Upper lobe of right lung (tissue), 1 donor: ENCODE measurements at regions not wholly inside any gene's neighbourhood (a gene's known extent, or its start where the extent isn't known, plus 50 kb on each side); places are given as distances from the start of the nearest gene placed in this dataset.

Experiments used
- ATAC-seq: fragments of 200-7000 bp; cut with Tn5 transposase; one replicate; pipeline ENCODE4 v1.9.1; 2020; ENCODE audit warnings: mild to moderate bottlenecking, moderate library complexity
- DNase-seq: peaks from one replicate; pipeline ENCODE4 v3.0.0-alpha.2; 2020
- H3K27ac ChIP-seq: fragments of 200-600 bp; one replicate; pipeline ENCODE4 v1.8.0; 2022
- H3K27me3 ChIP-seq: fragments of 200-600 bp; one replicate; pipeline ENCODE4 v1.8.0; 2022; ENCODE audit warnings: mild to moderate bottlenecking
- H3K36me3 ChIP-seq: fragments of 200-600 bp; one replicate; pipeline ENCODE4 v1.8.0; 2022
- H3K4me1 ChIP-seq: fragments of 200-600 bp; one replicate; pipeline ENCODE4 v1.8.0; 2022
- H3K4me3 ChIP-seq: fragments of 200-600 bp; one replicate; pipeline ENCODE4 v1.8.0; 2022; ENCODE audit warnings: mild to moderate bottlenecking
- H3K9me3 ChIP-seq: fragments of 200-600 bp; one replicate; pipeline ENCODE4 v1.8.0; 2022
- CTCF ChIP-seq: fragments of 200-600 bp; IDR thresholded peaks from one replicate; pipeline ENCODE4 v1.8.0; 2022; ENCODE audit warnings: antibody characterized with exemption
- intact Hi-C: fragments of 100-400 bp; cut with DNase I; formaldehyde crosslinking; loops from one replicate; pipeline ENCODE4 v1.11.0; 2022
- donor health status: DM: no; HTN: yes; CAD: no; lungs with severe emphysema.

DNA sequence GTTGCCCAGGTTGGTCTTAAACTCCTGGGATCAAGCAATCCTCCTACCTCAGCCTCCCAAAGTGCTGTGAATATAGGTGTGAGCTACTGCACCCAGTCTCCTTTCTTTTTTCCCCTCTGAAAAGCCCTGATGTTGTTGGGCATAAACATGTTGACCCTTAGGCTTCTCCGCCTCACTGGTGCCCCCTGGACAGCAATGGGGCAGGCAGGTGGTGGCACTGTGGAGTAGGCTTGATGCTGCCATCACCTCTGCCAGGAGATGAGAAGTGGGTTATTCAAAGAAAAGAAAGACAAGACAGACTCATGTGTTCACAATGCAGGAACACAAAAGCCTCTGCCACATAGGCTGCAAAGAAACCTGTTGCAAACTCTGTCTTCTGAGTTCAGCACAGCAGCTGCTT lies 169.9 kb downstream of the EN1 start:
- H3K4me1 ChIP-seq, result no peaks in the 10 kb centered on the region
- no peaks in the 10 kb centered on the region for H3K9me3 ChIP-seq
- H3K36me3 ChIP-seq, result no peaks in the 10 kb centered on the region
- no peak overlapping the region for H3K4me3 ChIP-seq
- H3K27me3 ChIP-seq, result no peaks in the 10 kb centered on the region
- intact Hi-C loops, result no loop called here
- DNase-seq (no peak), ATAC-seq (no peak)
- no peak overlapping the region for H3K27ac ChIP-seq
- TF ChIP-seq CTCF, result no peak

DNA sequence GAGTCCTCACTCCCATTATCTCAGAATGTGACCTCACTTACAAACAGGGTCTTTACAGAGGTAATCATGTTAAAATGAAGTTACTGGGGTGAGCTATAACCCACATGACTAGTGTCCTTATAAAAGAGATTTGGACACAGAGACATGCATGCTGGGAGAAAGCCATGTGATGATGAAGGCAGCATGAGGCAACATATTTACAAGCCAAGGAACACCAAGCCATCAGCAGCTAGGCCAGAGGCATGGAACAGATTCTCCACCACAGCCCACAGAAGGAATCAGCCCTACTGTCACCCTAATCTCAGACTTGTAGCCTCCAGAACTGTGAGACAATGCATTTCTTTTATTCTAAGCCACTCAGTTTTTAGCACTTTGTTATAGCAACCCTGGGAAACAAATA lies 171.9 kb downstream of the EN1 start:
- no peak for ATAC-seq
- no peaks in the 10 kb centered on the region for H3K4me1 ChIP-seq
- intact Hi-C loops, result no loop called here
- no peak overlapping the region for H3K27ac ChIP-seq
- no peaks in the 10 kb centered on the region for H3K9me3 ChIP-seq
- no peak for TF ChIP-seq CTCF
- DNase-seq, result no peak
- H3K27me3 ChIP-seq, result no peaks in the 10 kb centered on the region
- no peak overlapping the region for H3K4me3 ChIP-seq
- H3K36me3 ChIP-seq, result no peaks in the 10 kb centered on the region

DNA sequence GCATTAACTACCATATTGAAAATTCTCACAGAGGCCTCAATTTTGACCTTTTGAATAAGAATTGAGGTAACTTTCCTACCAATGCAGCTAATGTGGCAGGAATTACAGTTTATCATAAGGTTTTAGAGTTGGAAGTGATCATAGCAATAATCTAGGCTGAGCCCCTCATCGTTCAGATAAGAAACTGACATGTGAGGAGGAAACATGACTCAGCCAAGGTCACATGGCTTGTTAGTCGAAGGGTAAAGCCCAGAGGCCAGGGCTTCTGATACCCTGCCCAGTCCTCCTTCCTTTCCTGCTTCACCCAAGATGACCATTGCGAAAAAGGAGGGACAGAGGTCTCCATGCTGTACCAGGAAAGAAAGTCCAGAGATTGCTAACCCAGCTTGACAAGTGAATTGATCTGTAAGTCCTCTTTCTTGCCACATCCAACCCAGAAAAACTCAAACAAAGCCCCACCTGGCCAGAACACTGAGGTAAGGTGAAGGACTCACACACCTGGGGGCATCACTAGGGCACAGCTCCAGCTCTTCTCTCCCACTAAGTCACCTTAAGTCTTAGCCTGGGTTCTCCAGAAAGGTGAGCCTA lies 174.8 kb downstream of the EN1 start:
- intact Hi-C loops, result no loop called here
- H3K4me1 ChIP-seq, result no peaks in the 10 kb centered on the region
- TF ChIP-seq CTCF, result no peak
- H3K27me3 ChIP-seq, result no peaks in the 10 kb centered on the region
- H3K27ac ChIP-seq, result no peak overlapping the region
- ATAC-seq (no peak), DNase-seq (no peak)
- no peaks in the 10 kb centered on the region for H3K36me3 ChIP-seq
- no peak overlapping the region for H3K4me3 ChIP-seq
- no peaks in the 10 kb centered on the region for H3K9me3 ChIP-seq

- no peaks in the 10 kb centered on the region for H3K27me3 ChIP-seq
- no peaks in the 10 kb centered on the region for H3K36me3 ChIP-seq
- H3K4me3 ChIP-seq, result no peak overlapping the region
- intact Hi-C loops, result no loop called here
- no peaks in the 10 kb centered on the region for H3K9me3 ChIP-seq
- H3K27ac ChIP-seq, result no peak overlapping the region
- H3K4me1 ChIP-seq, result no peaks in the 10 kb centered on the region
- no peak for TF ChIP-seq CTCF
- no peak for ATAC-seq
- no peak for DNase-seq
These were observed 175.6 kb downstream of the EN1 start for GRCh38 chr2:118671701-118672454.

GRCh38 chr2:118670838-118671237 lies 176.6 kb downstream of the EN1 start:
- no peaks in the 10 kb centered on the region for H3K9me3 ChIP-seq
- H3K4me1 ChIP-seq, result no peaks in the 10 kb centered on the region
- no peaks in the 10 kb centered on the region for H3K27me3 ChIP-seq
- DNase-seq (no peak), ATAC-seq (no peak)
- intact Hi-C loops, result no loop called here
- H3K27ac ChIP-seq, result no peak overlapping the region
- TF ChIP-seq CTCF, result no peak
- no peak overlapping the region for H3K4me3 ChIP-seq
- H3K36me3 ChIP-seq, result no peaks in the 10 kb centered on the region
